ENCODE measurements at regions not wholly inside any gene's neighbourhood (a gene's known extent, or its start where the extent isn't known, plus 50 kb on each side); places are given as distances from the start of the nearest gene placed in this dataset.

DNA sequence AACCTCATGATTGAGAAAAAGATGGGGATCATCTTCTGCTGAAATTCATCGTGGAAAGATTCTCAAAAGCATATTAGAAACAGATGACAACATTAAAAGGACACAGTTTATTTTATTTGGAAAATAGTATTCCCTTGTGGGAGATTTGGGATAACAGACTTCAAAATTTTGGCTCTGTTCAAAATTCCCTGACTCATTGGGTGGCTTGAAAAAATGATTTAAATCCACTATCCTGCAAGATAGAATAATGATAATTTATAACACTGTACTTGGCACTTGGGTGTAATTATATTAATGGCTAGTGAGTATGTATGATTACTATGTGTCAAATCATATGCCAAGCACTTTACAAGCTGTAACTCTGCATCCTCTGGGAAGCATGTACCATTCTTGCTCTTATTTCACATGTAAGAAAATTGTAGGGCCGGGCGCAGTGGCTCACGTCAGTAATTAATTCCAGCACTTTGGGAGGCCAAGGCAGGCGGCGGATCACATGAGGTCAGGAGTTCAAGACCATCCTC, 128.8 kb downstream of the LMNTD1 start:
- Histone ChIP-seq H3K9me3 (ENCODE audit: low read length) (no peaks in the 10 kb centered on the region), H3K4me3 (ENCODE audit: low read length) (no peak overlapping the region), H3F3A (ENCODE audit: insufficient read depth, low read length, poor library complexity, severe bottlenecking) (no peaks in the 10 kb centered on the region), H3K4me2 (ENCODE audit: low read length) (no peak overlapping the region), H3K9ac (ENCODE audit: low read length) (no peak overlapping the region), H3K79me2 (replicated peaks; ENCODE audit: insufficient read depth, low read length) (no peaks in the 10 kb centered on the region), H3K27ac (ENCODE audit: low read length) (no peak overlapping the region), H3K9me2 (ENCODE audit: insufficient read depth, low read length) (no peaks in the 10 kb centered on the region), H4K20me1 (ENCODE audit: insufficient read depth) (no peaks in the 10 kb centered on the region), H3K36me3 (ENCODE audit: insufficient read depth, low read length) (no peaks in the 10 kb centered on the region), H2AFZ (ENCODE audit: low read depth, low read length) (no peak overlapping the region), H3K27me3 (ENCODE audit: insufficient read depth, low read depth, low read length) (no peaks in the 10 kb centered on the region)
- TF ChIP-seq MXI1 (conservative IDR thresholded peaks at IDR 0.05; ENCODE audit: poor library complexity, severe bottlenecking) (no peak), POLR2AphosphoS5 (IDR thresholded peaks at IDR 0.05) (no peak), EP300 (conservative IDR thresholded peaks at IDR 0.05; ENCODE audit: poor library complexity, severe bottlenecking) (no peak), TAF1 (IDR thresholded peaks at IDR 0.05; ENCODE audit: low read depth) (no peak), EZH2 (IDR thresholded peaks at IDR 0.05; ENCODE audit: borderline replicate concordance, insufficient read depth, low read length, poor library complexity, severe bottlenecking) (no peak), SMC3 (conservative IDR thresholded peaks at IDR 0.05; ENCODE audit: poor library complexity) (no peak), RAD21 (conservative IDR thresholded peaks at IDR 0.05) (no peak)
- TF ChIP-seq, protein P1, sequence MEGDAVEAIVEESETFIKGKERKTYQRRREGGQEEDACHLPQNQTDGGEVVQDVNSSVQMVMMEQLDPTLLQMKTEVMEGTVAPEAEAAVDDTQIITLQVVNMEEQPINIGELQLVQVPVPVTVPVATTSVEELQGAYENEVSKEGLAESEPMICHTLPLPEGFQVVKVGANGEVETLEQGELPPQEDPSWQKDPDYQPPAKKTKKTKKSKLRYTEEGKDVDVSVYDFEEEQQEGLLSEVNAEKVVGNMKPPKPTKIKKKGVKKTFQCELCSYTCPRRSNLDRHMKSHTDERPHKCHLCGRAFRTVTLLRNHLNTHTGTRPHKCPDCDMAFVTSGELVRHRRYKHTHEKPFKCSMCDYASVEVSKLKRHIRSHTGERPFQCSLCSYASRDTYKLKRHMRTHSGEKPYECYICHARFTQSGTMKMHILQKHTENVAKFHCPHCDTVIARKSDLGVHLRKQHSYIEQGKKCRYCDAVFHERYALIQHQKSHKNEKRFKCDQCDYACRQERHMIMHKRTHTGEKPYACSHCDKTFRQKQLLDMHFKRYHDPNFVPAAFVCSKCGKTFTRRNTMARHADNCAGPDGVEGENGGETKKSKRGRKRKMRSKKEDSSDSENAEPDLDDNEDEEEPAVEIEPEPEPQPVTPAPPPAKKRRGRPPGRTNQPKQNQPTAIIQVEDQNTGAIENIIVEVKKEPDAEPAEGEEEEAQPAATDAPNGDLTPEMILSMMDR (IDR thresholded peaks at IDR 0.05; ENCODE audit: poor library complexity, severe bottlenecking), result no peak
- TF ChIP-seq, protein P2, sequence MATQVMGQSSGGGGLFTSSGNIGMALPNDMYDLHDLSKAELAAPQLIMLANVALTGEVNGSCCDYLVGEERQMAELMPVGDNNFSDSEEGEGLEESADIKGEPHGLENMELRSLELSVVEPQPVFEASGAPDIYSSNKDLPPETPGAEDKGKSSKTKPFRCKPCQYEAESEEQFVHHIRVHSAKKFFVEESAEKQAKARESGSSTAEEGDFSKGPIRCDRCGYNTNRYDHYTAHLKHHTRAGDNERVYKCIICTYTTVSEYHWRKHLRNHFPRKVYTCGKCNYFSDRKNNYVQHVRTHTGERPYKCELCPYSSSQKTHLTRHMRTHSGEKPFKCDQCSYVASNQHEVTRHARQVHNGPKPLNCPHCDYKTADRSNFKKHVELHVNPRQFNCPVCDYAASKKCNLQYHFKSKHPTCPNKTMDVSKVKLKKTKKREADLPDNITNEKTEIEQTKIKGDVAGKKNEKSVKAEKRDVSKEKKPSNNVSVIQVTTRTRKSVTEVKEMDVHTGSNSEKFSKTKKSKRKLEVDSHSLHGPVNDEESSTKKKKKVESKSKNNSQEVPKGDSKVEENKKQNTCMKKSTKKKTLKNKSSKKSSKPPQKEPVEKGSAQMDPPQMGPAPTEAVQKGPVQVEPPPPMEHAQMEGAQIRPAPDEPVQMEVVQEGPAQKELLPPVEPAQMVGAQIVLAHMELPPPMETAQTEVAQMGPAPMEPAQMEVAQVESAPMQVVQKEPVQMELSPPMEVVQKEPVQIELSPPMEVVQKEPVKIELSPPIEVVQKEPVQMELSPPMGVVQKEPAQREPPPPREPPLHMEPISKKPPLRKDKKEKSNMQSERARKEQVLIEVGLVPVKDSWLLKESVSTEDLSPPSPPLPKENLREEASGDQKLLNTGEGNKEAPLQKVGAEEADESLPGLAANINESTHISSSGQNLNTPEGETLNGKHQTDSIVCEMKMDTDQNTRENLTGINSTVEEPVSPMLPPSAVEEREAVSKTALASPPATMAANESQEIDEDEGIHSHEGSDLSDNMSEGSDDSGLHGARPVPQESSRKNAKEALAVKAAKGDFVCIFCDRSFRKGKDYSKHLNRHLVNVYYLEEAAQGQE (IDR thresholded peaks at IDR 0.05; ENCODE audit: borderline replicate concordance), result no peak

DNA sequence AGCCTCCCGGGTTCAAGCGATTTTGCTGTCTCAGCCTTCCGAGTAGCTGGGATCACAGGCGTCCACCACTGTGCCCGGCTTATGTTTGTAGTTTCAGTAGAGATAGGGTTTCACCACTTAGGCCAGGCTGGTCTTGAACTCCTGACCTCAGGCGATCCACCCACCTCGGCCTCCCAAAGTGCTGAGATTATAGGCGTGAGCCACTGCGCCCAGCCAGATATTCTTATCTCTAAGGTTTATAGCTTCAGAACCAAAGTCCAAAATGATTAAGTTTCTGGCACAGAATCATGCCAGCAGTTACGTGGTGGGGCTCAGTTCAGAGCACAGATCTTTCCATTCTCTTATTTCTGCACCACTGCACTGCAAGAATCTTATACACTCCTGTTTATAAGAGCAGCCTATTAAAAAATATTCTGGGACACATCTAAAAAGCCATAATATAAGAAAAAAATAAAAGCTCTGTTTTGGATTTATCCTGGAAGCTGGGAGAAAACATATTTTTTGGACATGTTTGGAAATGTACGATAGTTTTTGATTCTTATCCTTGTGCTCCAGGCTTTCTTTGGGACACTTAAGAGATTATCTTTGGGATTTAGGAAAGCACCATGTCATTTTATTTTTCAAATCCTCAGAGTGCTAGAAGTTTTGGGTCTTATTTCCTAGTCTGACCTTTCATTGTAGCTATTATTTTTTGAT, 129.6 kb downstream of the LMNTD1 start:
- no peaks in the 10 kb centered on the region for H3K79me2 ChIP-seq (replicated peaks; ENCODE audit: insufficient read depth, low read length)
- H3F3A ChIP-seq (ENCODE audit: insufficient read depth, low read length, poor library complexity, severe bottlenecking), result no peaks in the 10 kb centered on the region
- no peak overlapping the region for H3K4me3 ChIP-seq (ENCODE audit: low read length)
- no peak overlapping the region for H3K4me2 ChIP-seq (ENCODE audit: low read length)
- TF ChIP-seq EP300 (conservative IDR thresholded peaks at IDR 0.05; ENCODE audit: poor library complexity, severe bottlenecking) (no peak), TAF1 (IDR thresholded peaks at IDR 0.05; ENCODE audit: low read depth) (no peak), POLR2AphosphoS5 (IDR thresholded peaks at IDR 0.05) (no peak), RAD21 (conservative IDR thresholded peaks at IDR 0.05) (no peak), EZH2 (IDR thresholded peaks at IDR 0.05; ENCODE audit: borderline replicate concordance, insufficient read depth, low read length, poor library complexity, severe bottlenecking) (no peak)
- TF ChIP-seq, protein P1 (IDR thresholded peaks at IDR 0.05; ENCODE audit: poor library complexity, severe bottlenecking), result no peak
- TF ChIP-seq, protein P2 (IDR thresholded peaks at IDR 0.05; ENCODE audit: borderline replicate concordance), result no peak
- no peaks in the 10 kb centered on the region for H4K20me1 ChIP-seq (ENCODE audit: insufficient read depth)
- H3K27me3 ChIP-seq (ENCODE audit: insufficient read depth, low read depth, low read length), result no peaks in the 10 kb centered on the region
- no peaks in the 10 kb centered on the region for H3K36me3 ChIP-seq (ENCODE audit: insufficient read depth, low read length)
- no peak overlapping the region for H3K9ac ChIP-seq (ENCODE audit: low read length)
- no peak overlapping the region for H3K27ac ChIP-seq (ENCODE audit: low read length)
- no peak overlapping the region for H2AFZ ChIP-seq (ENCODE audit: low read depth, low read length)
- H3K9me2 ChIP-seq (ENCODE audit: insufficient read depth, low read length), result no peaks in the 10 kb centered on the region
- H3K9me3 ChIP-seq (ENCODE audit: low read length), result no peaks in the 10 kb centered on the region

Measured in neural cell (in vitro differentiated cells).